Thyroid gland (tissue), 4 donors: ENCODE measurements at regions not wholly inside any gene's neighbourhood (a gene's known extent, or its start where the extent isn't known, plus 50 kb on each side); places are given as distances from the start of the nearest gene placed in this dataset.

Experiments
- DNase-seq, 2 donors: peaks; one replicate each; pipeline ENCODE4 v3.0.0-alpha.2; 2019
- H3K27ac ChIP-seq, 3 donors: fragments of 200-600 bp; sonication (generic); 1 replicate in 2 of 3; 2 replicates in 1 of 3; pipeline ENCODE4 v1.5.1; 2016 to 2019; ENCODE audit warnings: mild to moderate bottlenecking in 1 of 3, moderate library complexity in 1 of 3
- H3K27me3 ChIP-seq: fragments of 200-600 bp; sonication (generic); one replicate; pipeline ENCODE4 v1.5.1; 2019
- H3K36me3 ChIP-seq, 2 donors: fragments of 200-600 bp; sonication (generic); one replicate each; pipeline ENCODE4 v1.5.1; 2016 to 2019
- H3K4me1 ChIP-seq, 2 donors: fragments of 200-600 bp; sonication (generic); one replicate each; pipeline ENCODE4 v1.5.1; 2017 to 2019
- H3K4me3 ChIP-seq, 3 donors: fragments of 200-600 bp; sonication (generic); replicated peaks in 1 of 3; 1 replicate in 2 of 3; 2 replicates in 1 of 3; pipeline ENCODE4 v1.5.1; 2016; ENCODE audit warnings: mild to moderate bottlenecking in 1 of 3
- H3K9me3 ChIP-seq: fragments of 200-600 bp; sonication (generic); one replicate; pipeline ENCODE4 v1.5.1; 2017
- POLR2A ChIP-seq, 2 donors: fragments of 450-650 bp; IDR thresholded peaks; one replicate each; pipeline ENCODE4 v1.6.1; 2017; ENCODE audit warnings: antibody characterized with exemption in 2 of 2, mild to moderate bottlenecking in 2 of 2, moderate library complexity in 1 of 2
- WGBS, 2 donors: methylation state at CpG; one replicate each; pipeline ENCODE4 v1.1.5; 2017; 5-methylcytosine and 5-hydroxymethylcytosine counted together
- intact Hi-C: fragments of 100-400 bp; cut with DNase I; formaldehyde crosslinking; loops from one replicate; pipeline ENCODE4 v1.15.1; 2023
- TF ChIP-seq, protein P1 (sequence below), 6 experiments: fragments of 200-600 bp in 3 of 6; fragments of 450-650 bp in 3 of 6; sonication (generic) in 3 of 6; IDR thresholded peaks; one replicate each; pipeline ENCODE4 v1.5.1; 2016 to 2019; ENCODE audit warnings: antibody characterized with exemption in 6 of 6, mild to moderate bottlenecking in 2 of 6, inconsistent platforms in 1 of 6, moderate library complexity in 1 of 6

DNA sequence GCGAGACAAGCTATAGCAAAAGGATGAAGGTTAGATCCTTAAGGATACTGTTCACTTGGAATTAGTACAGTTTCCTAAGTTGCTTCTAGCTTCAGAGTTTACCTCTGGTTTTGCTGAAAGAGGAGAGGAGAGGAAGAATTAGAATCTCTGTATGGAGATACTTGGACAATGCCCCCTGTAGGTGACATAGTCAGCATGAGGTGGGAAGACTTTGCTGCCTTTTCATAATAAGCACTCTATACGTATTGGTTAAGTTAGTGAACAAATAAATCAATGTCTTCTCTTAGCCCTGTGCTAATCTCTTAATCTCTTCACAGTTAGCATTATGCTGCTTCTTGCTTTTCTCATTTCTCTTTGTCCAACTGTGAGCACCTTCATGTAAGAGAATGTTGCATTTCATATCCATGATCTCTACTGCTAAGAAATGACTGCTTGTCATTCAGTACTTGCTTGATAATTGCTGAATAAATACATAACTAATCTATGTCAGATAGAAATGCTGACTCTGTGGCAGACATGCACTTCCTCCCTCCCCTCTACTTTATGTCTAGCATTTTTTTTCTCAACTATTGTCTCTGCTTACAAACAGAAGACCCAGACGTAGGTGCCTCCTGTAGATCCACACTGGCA lies 527.2 kb downstream of the GBA3 start:
- Histone ChIP-seq H3K4me1 (no peaks in the 10 kb centered on the region), H3K27me3 (no peaks in the 10 kb centered on the region), H3K9me3 (no peaks in the 10 kb centered on the region), H3K27ac (no peak overlapping the region), H3K4me3 (no peak overlapping the region), H3K36me3 (no peaks in the 10 kb centered on the region)
- intact Hi-C loops = no loop called here
- no peak for DNase-seq
- TF ChIP-seq, protein P1, sequence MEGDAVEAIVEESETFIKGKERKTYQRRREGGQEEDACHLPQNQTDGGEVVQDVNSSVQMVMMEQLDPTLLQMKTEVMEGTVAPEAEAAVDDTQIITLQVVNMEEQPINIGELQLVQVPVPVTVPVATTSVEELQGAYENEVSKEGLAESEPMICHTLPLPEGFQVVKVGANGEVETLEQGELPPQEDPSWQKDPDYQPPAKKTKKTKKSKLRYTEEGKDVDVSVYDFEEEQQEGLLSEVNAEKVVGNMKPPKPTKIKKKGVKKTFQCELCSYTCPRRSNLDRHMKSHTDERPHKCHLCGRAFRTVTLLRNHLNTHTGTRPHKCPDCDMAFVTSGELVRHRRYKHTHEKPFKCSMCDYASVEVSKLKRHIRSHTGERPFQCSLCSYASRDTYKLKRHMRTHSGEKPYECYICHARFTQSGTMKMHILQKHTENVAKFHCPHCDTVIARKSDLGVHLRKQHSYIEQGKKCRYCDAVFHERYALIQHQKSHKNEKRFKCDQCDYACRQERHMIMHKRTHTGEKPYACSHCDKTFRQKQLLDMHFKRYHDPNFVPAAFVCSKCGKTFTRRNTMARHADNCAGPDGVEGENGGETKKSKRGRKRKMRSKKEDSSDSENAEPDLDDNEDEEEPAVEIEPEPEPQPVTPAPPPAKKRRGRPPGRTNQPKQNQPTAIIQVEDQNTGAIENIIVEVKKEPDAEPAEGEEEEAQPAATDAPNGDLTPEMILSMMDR (IDR thresholded peaks at IDR 0.05) = no peak
- TF ChIP-seq POLR2A (IDR thresholded peaks at IDR 0.05) = no peak
- WGBS, 2 donors = 76 to 78% methylated on average over 3 of the region's 3 CpGs

DNA sequence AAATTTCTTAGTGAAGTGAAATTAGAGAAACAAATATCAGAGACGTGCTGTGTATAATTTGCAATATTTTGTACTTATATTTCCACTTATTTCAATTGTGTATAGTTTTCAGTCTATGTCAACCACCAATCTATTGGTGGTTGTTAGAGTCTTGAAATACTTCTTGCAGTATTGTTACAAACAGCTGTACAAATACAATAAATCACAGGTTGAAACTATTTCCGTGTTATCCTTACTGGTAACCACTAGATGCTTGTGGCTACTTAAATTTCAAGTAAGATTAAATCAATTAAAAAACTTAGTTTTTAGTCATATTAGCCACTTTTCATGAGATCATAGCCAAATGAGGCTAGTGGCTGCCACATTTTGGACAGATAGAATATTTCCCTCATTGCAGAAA lies 520.5 kb downstream of the GBA3 start:
- intact Hi-C loops = no loop called here
- Histone ChIP-seq H3K36me3 (no peaks in the 10 kb centered on the region), H3K4me1 (no peaks in the 10 kb centered on the region), H3K27ac (no peak overlapping the region), H3K27me3 (no peaks in the 10 kb centered on the region), H3K9me3 (no peaks in the 10 kb centered on the region), H3K4me3 (no peak overlapping the region)
- TF ChIP-seq POLR2A (IDR thresholded peaks at IDR 0.05) = no peak
- TF ChIP-seq, protein P1 (IDR thresholded peaks at IDR 0.05) = no peak
- 77 to 83% methylated on average over 2 of the region's 2 CpGs for WGBS, 2 donors
- DNase-seq = no peak

DNA sequence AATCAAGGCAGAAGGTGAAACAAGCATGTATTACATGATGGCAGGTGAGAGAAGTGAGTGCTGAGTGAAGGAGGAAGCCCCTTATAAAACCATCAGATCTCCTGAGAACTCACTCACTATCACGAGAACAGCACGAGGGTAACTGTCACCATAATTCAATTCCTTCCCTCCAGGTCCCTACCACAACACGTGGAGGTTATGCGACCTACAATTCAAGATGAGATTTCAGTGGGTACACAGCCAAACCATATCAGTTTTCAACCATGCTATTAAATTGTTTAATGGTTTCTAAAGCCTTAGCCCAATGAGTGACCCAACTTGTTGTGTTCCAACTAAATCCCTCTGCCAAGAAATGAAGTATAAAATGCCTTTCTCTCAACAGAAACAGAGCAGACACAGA lies 519.8 kb downstream of the GBA3 start:
- DNase-seq = no peak
- H3K27ac ChIP-seq = no peak overlapping the region
- intact Hi-C loops = no loop called here
- 50 to 71% methylated on average over 4 of the region's 4 CpGs for WGBS, 2 donors
- TF ChIP-seq, protein P1 (IDR thresholded peaks at IDR 0.05) = no peak
- no peak for TF ChIP-seq POLR2A (IDR thresholded peaks at IDR 0.05)
- no peaks in the 10 kb centered on the region for H3K36me3 ChIP-seq
- no peaks in the 10 kb centered on the region for H3K4me1 ChIP-seq
- no peaks in the 10 kb centered on the region for H3K9me3 ChIP-seq
- H3K4me3 ChIP-seq = no peak overlapping the region
- H3K27me3 ChIP-seq = no peaks in the 10 kb centered on the region

DNA sequence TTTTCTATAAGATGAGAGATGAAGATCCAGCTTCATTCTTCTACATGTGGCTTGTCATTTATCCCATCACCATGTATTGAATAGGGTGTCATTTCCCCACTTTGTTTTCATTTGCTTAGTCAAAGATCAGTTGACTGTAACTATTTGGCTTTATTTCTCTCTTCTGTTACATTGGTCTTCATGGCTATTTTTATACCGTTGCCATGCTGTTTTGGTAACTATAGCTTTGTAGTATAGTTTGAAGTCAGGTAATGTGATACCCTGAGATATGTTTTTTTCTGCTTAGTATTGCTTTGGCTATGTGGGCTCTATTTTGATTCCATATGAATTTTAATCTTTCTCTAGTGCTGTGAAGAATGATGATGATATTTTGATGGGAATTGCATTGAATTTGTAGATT lies 514.3 kb downstream of the GBA3 start:
- no peak for DNase-seq
- 82 to 98% methylated on average over 1 of the region's 1 CpG for WGBS, 2 donors
- H3K4me3 ChIP-seq = no peak overlapping the region
- H3K9me3 ChIP-seq = no peaks in the 10 kb centered on the region
- no peaks in the 10 kb centered on the region for H3K27me3 ChIP-seq
- intact Hi-C loops = no loop called here
- no peaks in the 10 kb centered on the region for H3K4me1 ChIP-seq
- H3K27ac ChIP-seq = no peak overlapping the region
- TF ChIP-seq, protein P1 (IDR thresholded peaks at IDR 0.05) = no peak
- TF ChIP-seq POLR2A (IDR thresholded peaks at IDR 0.05) = no peak
- H3K36me3 ChIP-seq = no peaks in the 10 kb centered on the region

DNA sequence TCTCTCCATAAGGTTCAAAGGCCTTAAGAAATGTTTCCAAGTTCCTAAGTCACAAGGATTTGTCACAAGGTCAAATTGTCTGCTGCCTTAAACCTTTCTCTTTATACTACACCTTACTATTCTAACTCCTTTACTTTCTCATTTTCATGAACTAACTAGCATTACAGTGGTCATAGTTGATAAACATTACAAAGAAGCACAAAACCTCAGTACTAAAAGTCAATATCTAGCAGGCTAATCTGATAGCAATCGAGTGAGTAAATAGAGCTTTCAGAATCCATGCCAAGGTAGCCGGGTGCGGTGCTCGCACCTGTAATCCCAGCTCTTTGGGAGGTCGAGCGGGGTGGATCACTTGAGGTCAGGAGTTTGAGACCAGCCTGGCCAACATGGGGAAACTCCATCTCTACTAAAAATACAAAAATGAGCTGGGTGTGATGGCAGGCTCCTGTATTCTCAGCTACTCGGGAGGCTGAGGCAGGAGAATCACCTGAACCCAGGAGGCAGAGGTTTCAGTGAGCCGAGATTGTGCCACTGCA lies 510.0 kb downstream of the GBA3 start:
- no peaks in the 10 kb centered on the region for H3K9me3 ChIP-seq
- H3K4me3 ChIP-seq = no peak overlapping the region
- 78 to 85% methylated on average over 8 of the region's 8 CpGs for WGBS, 2 donors
- no peaks in the 10 kb centered on the region for H3K27me3 ChIP-seq
- no peaks in the 10 kb centered on the region for H3K4me1 ChIP-seq
- no peaks in the 10 kb centered on the region for H3K36me3 ChIP-seq
- DNase-seq = no peak
- H3K27ac ChIP-seq = no peak overlapping the region
- intact Hi-C loops = no loop called here
- TF ChIP-seq POLR2A (IDR thresholded peaks at IDR 0.05) = no peak
- TF ChIP-seq, protein P1 (IDR thresholded peaks at IDR 0.05) = no peak
